Vagina (tissue), 2 donors: ENCODE measurements at regions not wholly inside any gene's neighbourhood (a gene's known extent, or its start where the extent isn't known, plus 50 kb on each side); places are given as distances from the start of the nearest gene placed in this dataset.

Source experiments
- DNase-seq, 2 donors: peaks; one replicate each; pipeline ENCODE4 v3.0.0-alpha.2; 2017; ENCODE audit errors: extremely low spot score in 2 of 2
- H3K27ac ChIP-seq: fragments of 200-600 bp; sonication (generic); one replicate; pipeline ENCODE4 v1.5.1; 2019
- H3K27me3 ChIP-seq: fragments of 200-600 bp; sonication (generic); one replicate; pipeline ENCODE4 v1.5.1; 2019
- H3K36me3 ChIP-seq, 2 donors: fragments of 200-600 bp; sonication (generic); one replicate each; pipeline ENCODE4 v1.5.1; 2017 to 2019
- H3K4me1 ChIP-seq: fragments of 200-600 bp; sonication (generic); one replicate; pipeline ENCODE4 v1.5.1; 2019
- H3K4me3 ChIP-seq, 2 donors: fragments of 200-600 bp; sonication (generic); 1 replicate in 1 of 2; 2 replicates in 1 of 2; pipeline ENCODE4 v1.5.1; 2016 to 2019
- H3K9me3 ChIP-seq: fragments of 200-600 bp; sonication (generic); one replicate; pipeline ENCODE4 v1.5.1; 2019
- POLR2A ChIP-seq, 2 donors: fragments of 450-650 bp; IDR thresholded peaks; one replicate each; pipeline ENCODE4 v1.6.1; 2017; ENCODE audit warnings: antibody characterized with exemption in 2 of 2, mild to moderate bottlenecking in 2 of 2, moderate library complexity in 2 of 2
- POLR2AphosphoS5 ChIP-seq, 2 donors: sonication (generic); formaldehyde crosslinking; IDR thresholded peaks; one replicate each; pipeline ENCODE4 v1.9.0; 2017; ENCODE audit warnings: antibody characterized with exemption in 2 of 2, mild to moderate bottlenecking in 2 of 2, low read depth in 1 of 2; ENCODE audit not compliant: insufficient read depth in 1 of 2
- intact Hi-C: fragments of 100-400 bp; cut with DNase I; formaldehyde crosslinking; loops from one replicate; pipeline ENCODE4 v1.15.1; 2023
- TF ChIP-seq, protein P1 (sequence below), 3 experiments: fragments of 450-650 bp in 2 of 3; fragments of 200-600 bp in 1 of 3; sonication (generic) in 1 of 3; IDR thresholded peaks; one replicate each; pipeline ENCODE4 v1.5.1; 2017 to 2019; ENCODE audit warnings: antibody characterized with exemption in 3 of 3, mild to moderate bottlenecking in 2 of 3, moderate library complexity in 2 of 3

- TF ChIP-seq POLR2A (IDR thresholded peaks at IDR 0.05) (no peak), POLR2AphosphoS5 (IDR thresholded peaks at IDR 0.05; ENCODE audit: insufficient read depth in 1 of 2, low read depth in 1 of 2) (no peak)
- TF ChIP-seq, protein P1, sequence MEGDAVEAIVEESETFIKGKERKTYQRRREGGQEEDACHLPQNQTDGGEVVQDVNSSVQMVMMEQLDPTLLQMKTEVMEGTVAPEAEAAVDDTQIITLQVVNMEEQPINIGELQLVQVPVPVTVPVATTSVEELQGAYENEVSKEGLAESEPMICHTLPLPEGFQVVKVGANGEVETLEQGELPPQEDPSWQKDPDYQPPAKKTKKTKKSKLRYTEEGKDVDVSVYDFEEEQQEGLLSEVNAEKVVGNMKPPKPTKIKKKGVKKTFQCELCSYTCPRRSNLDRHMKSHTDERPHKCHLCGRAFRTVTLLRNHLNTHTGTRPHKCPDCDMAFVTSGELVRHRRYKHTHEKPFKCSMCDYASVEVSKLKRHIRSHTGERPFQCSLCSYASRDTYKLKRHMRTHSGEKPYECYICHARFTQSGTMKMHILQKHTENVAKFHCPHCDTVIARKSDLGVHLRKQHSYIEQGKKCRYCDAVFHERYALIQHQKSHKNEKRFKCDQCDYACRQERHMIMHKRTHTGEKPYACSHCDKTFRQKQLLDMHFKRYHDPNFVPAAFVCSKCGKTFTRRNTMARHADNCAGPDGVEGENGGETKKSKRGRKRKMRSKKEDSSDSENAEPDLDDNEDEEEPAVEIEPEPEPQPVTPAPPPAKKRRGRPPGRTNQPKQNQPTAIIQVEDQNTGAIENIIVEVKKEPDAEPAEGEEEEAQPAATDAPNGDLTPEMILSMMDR (IDR thresholded peaks at IDR 0.05): no peak
- DNase-seq: no peak
- intact Hi-C loops: no loop called here
- Histone ChIP-seq H3K9me3 (no peaks in the 10 kb centered on the region), H3K4me3 (no peak overlapping the region), H3K4me1 (peaks cover 61% of the 10 kb centered on the region), H3K27me3 (no peaks in the 10 kb centered on the region), H3K36me3 (no peaks in the 10 kb centered on the region), H3K27ac (peak overlapping the region; percentile 23)
These were observed 79.0 kb upstream of the HAAO start for GRCh38 chr2:42871372-42871771.

DNA sequence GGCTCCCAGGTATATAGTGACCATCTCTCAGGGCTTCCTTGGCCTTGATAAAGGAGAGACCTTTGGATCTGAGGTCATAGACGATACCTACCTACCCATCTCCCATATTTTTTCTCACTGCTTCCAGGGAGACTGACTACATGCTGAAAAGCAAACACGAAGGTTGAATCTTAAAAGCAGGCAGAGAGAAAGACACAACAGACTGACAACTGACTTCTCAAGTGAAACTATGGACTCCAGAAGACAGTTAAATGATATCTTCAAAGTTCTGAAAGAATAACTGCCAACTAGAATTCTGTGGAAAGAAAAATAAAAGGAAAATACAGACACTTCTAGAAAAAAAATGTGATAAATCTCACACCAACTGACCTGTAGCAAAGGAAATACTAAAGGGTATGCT is 76.5 kb upstream of the HAAO start:
- Histone ChIP-seq H3K9me3 (no peaks in the 10 kb centered on the region), H3K27ac (peak overlapping the region; percentile 87), H3K27me3 (no peaks in the 10 kb centered on the region), H3K4me3 (no peak overlapping the region), H3K36me3 (no peaks in the 10 kb centered on the region), H3K4me1 (peaks cover 52% of the 10 kb centered on the region)
- TF ChIP-seq, protein P1 (IDR thresholded peaks at IDR 0.05): no peak
- no peak for TF ChIP-seq POLR2A (IDR thresholded peaks at IDR 0.05)
- no peak for TF ChIP-seq POLR2AphosphoS5 (IDR thresholded peaks at IDR 0.05; ENCODE audit: insufficient read depth in 1 of 2, low read depth in 1 of 2)
- intact Hi-C loops: loop anchor here (5.0 to 10.0 kb wide), 2 partner anchors 37 to 356 kb away; partner anchors contain the start of gene ZFP36L2
- DNase-seq: no peak

DNA sequence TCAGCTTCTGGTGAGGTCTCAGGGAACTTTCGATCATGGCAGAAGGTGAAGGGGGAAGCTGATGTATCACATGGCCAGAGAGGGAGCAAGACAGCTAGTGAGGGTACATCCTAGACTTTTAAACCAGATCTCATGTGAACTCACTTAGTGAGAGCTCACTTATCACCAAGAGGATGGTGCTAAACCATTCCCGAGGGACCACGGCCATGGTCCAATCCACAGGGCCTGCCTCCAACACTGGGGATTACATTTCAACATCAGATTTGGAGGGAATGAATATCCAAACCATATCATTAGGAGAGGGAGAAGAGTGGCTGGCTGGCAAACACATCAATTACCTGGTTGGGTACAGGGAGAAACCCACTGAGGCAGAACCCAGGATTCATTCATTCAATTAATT is 75.7 kb upstream of the HAAO start:
- Histone ChIP-seq H3K36me3 (no peaks in the 10 kb centered on the region), H3K9me3 (no peaks in the 10 kb centered on the region), H3K4me3 (no peak overlapping the region), H3K27me3 (no peaks in the 10 kb centered on the region), H3K27ac (peak overlapping the region; percentile 87), H3K4me1 (peaks cover 44% of the 10 kb centered on the region)
- DNase-seq: no peak
- no peak for TF ChIP-seq POLR2A (IDR thresholded peaks at IDR 0.05)
- intact Hi-C loops: loop anchor here (5.0 to 10.0 kb wide), 2 partner anchors 36 to 357 kb away; partner anchors contain the start of gene ZFP36L2

- Histone ChIP-seq H3K4me3 (no peak overlapping the region), H3K36me3 (no peaks in the 10 kb centered on the region), H3K4me1 (peaks cover 41% of the 10 kb centered on the region), H3K27me3 (no peaks in the 10 kb centered on the region), H3K9me3 (no peaks in the 10 kb centered on the region), H3K27ac (peak overlapping the region; percentile 87)
- intact Hi-C loops: loop anchor here (5.0 to 10.0 kb wide), 2 partner anchors 35 to 357 kb away; partner anchors contain the start of gene ZFP36L2
- no peak for DNase-seq
- TF ChIP-seq, protein P1 (IDR thresholded peaks at IDR 0.05): no peak
- TF ChIP-seq POLR2AphosphoS5 (IDR thresholded peaks at IDR 0.05; ENCODE audit: insufficient read depth in 1 of 2, low read depth in 1 of 2) (peak in 1 of 2 donors; percentile 65), POLR2A (IDR thresholded peaks at IDR 0.05) (no peak)
These were observed 75.0 kb upstream of the HAAO start for GRCh38 chr2:42867093-42868065.

DNA sequence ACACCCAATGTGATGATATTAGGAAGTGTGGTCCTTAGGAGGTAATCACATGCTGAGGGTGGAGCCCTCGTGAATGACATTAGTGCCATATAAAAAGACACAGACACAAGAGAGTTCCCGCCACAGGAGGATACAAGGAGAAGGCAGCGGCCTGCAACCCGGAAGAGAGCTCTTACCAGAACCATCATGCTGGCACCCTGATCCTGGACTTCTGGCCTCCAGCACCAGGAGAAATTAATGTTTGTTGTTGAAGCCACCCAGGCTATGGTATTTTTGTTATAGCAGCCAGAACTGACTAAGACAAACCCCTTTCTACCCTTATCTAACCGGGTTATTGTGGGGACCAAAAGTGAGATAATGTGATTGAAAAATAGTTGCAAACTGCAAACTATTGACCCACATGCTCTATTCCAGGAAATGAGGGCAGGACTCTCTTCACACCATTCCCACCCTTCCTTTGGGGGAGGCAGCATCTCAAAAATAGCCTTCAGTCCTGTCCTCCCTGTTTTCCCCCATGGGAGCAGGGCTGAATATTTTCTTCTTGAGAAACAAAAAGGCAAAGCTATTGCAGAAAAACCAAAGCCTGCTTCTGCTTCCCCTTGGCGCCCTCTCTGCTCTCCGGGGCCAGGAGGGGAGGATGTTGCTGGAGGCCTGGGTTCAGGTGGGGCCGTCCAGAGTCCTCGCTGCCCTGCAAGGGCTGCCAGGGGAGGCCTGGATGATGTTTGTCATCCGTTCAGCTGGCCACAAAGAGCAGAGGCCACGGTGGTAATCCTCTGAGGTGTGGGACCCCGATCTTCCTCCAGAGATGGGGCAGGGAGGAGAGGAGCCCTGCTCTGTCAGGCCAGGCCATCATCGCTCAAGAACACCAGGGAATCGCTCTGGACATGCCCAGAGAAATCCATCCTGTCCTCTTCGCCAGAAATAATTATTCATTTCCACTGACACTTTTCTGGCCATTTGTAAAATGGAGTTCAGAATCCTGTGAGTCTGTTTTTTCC is 73.8 kb upstream of the HAAO start:
- no peaks in the 10 kb centered on the region for H3K36me3 ChIP-seq
- H3K9me3 ChIP-seq: no peaks in the 10 kb centered on the region
- no peak for DNase-seq
- H3K4me1 ChIP-seq: peaks cover 36% of the 10 kb centered on the region
- no peak overlapping the region for H3K4me3 ChIP-seq
- peak overlapping the region; percentile 87 for H3K27ac ChIP-seq
- TF ChIP-seq POLR2AphosphoS5 (IDR thresholded peaks at IDR 0.05; ENCODE audit: insufficient read depth in 1 of 2, low read depth in 1 of 2): peak in 1 of 2 donors; percentile 67
- TF ChIP-seq, protein P1 (IDR thresholded peaks at IDR 0.05): no peak
- H3K27me3 ChIP-seq: no peaks in the 10 kb centered on the region
- intact Hi-C loops: loop anchor here (5.0 to 10.0 kb wide), 2 partner anchors 34 to 359 kb away; partner anchors contain the start of gene ZFP36L2
